IMR-90 (cell line): ENCODE measurements at regions not wholly inside any gene's neighbourhood (a gene's known extent, or its start where the extent isn't known, plus 50 kb on each side); places are given as distances from the start of the nearest gene placed in this dataset.

Experiments used
- CEBPB ChIP-seq: IDR thresholded peaks from 2 replicates; pipeline ENCODE4 v1.6.1; 2012; ENCODE audit warnings: low read depth, low read length, improper control_type of control experiment
- CTCF ChIP-seq: conservative IDR thresholded peaks from 2 replicates; pipeline ENCODE4 v1.5.1; 2012; ENCODE audit warnings: mild to moderate bottlenecking, low read depth, low read length, improper control_type of control experiment
- POLR2A ChIP-seq: IDR thresholded peaks from 2 replicates; pipeline ENCODE4 v1.6.1; 2012; ENCODE audit warnings: mild to moderate bottlenecking, low read depth, low read length
- RAD21 ChIP-seq: IDR thresholded peaks from 2 replicates; pipeline ENCODE4 v1.6.1; 2012; ENCODE audit warnings: low read length, improper control_type of control experiment
- RCOR1 ChIP-seq: IDR thresholded peaks from 2 replicates; pipeline ENCODE4 v1.6.1; 2012; ENCODE audit warnings: mild to moderate bottlenecking, low read length, improper control_type of control experiment; ENCODE audit not compliant: insufficient replicate concordance
- USF2 ChIP-seq: fragments of 150-350 bp; IDR thresholded peaks from 2 replicates; pipeline ENCODE4 v1.6.1; 2017; ENCODE audit warnings: mild to moderate bottlenecking, antibody characterized with exemption, low read length, low read depth

- TF ChIP-seq POLR2A (no peak), CTCF (no peak), CEBPB (no peak), USF2 (no peak), RAD21 (no peak), RCOR1 (no peak)
These were observed 194.4 kb upstream of the KAZN start for GRCh38 chr1:14403961-14404645.
